Skeletal muscle tissue (tissue), 3 donors: ENCODE measurements at regions not wholly inside any gene's neighbourhood (a gene's known extent, or its start where the extent isn't known, plus 50 kb on each side); places are given as distances from the start of the nearest gene placed in this dataset.

Experiments
- H3K27ac ChIP-seq: one replicate; pipeline ENCODE4 v1.7.0; 2013; ENCODE audit warnings: mild to moderate bottlenecking, low read depth, low read length, inconsistent platforms
- H3K27me3 ChIP-seq, 3 donors: one replicate each; pipeline ENCODE4 v1.7.0; 2013; ENCODE audit warnings: low read length in 3 of 3; ENCODE audit not compliant: control insufficient read depth in 3 of 3, insufficient read depth in 3 of 3
- H3K36me3 ChIP-seq, 3 donors: one replicate each; pipeline ENCODE4 v1.7.0; 2013; ENCODE audit warnings: low read length in 3 of 3; ENCODE audit not compliant: control insufficient read depth in 3 of 3, insufficient read depth in 3 of 3
- H3K4me1 ChIP-seq, 3 donors: one replicate each; pipeline ENCODE4 v1.7.0; 2013; ENCODE audit warnings: low read length in 3 of 3, mild to moderate bottlenecking in 3 of 3; ENCODE audit not compliant: control insufficient read depth in 3 of 3, insufficient read depth in 3 of 3
- H3K4me3 ChIP-seq, 3 donors: one replicate each; pipeline ENCODE4 v1.7.0; 2013; ENCODE audit warnings: low read length in 3 of 3
- H3K9ac ChIP-seq, 3 donors: one replicate each; pipeline ENCODE4 v1.7.0; 2013; ENCODE audit warnings: low read length in 3 of 3, mild to moderate bottlenecking in 3 of 3, moderate library complexity in 2 of 3, low read depth in 1 of 3
- H3K9me3 ChIP-seq, 3 donors: one replicate each; pipeline ENCODE4 v1.7.0; 2013; ENCODE audit warnings: low read length in 3 of 3; ENCODE audit not compliant: control insufficient read depth in 3 of 3
- donor health status: Osteomylitis.

DNA sequence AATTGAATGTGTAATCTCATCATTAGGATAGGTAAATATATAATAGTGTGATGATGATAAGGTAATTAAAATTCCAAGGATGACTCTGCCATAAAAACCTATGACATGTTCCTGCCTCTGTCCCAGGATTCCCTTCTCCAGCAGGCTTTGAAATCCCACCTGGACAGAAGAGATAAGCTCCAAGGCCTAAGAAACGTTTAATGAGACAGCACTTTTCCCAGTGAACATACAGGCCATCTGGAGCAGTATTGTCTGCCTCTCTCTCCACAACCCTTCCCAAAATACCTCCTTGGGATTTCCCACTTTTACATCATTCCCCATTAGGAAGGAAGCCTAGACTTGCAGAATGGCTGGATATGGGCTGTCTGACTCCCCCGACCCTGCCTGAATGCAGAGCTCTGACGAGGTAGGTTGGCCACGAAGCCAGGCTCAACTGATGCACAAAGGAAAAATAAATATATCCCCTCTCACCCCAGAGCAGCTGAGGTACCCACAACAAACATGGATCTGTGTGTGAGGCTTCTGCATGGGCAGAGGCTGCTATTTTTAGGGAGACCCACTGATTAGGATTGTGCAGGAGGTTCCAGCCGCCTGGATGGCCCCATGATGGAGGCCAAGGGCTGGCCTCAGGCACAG, 71.0 kb downstream of the TMPRSS5 start:
- peaks cover 0 to under 1% (median 0%) of the 10 kb centered on the region in 3 donors for H3K27me3 ChIP-seq
- H3K9ac ChIP-seq: no peak overlapping the region
- no peaks in the 10 kb centered on the region for H3K9me3 ChIP-seq
- H3K4me3 ChIP-seq: no peak overlapping the region
- H3K4me1 ChIP-seq: peaks cover 0 to 7% (median 0%) of the 10 kb centered on the region in 3 donors
- no peaks in the 10 kb centered on the region for H3K36me3 ChIP-seq
- no peak overlapping the region for H3K27ac ChIP-seq

- Histone ChIP-seq H3K9me3 (no peaks in the 10 kb centered on the region), H3K4me3 (no peak overlapping the region), H3K36me3 (no peaks in the 10 kb centered on the region), H3K27me3 (peaks cover 0 to 2% (median 0%) of the 10 kb centered on the region in 3 donors), H3K4me1 (peaks cover 0 to 7% (median 0%) of the 10 kb centered on the region in 3 donors), H3K9ac (no peak overlapping the region), H3K27ac (no peak overlapping the region)
Observed at GRCh38 chr11:113632981-113633380, 73.1 kb downstream of the TMPRSS5 start.

GRCh38 chr11:113629562-113629961, 76.5 kb downstream of the TMPRSS5 start:
- Histone ChIP-seq H3K27ac (no peak overlapping the region), H3K4me3 (no peak overlapping the region), H3K9ac (no peak overlapping the region), H3K4me1 (peaks cover 0 to 7% (median 0%) of the 10 kb centered on the region in 3 donors), H3K27me3 (peaks cover 0 to 2% (median 0%) of the 10 kb centered on the region in 3 donors), H3K36me3 (no peaks in the 10 kb centered on the region), H3K9me3 (no peaks in the 10 kb centered on the region)

- H3K27me3 ChIP-seq: peaks cover 0 to 2% (median 0%) of the 10 kb centered on the region in 3 donors
- H3K4me1 ChIP-seq: peaks cover 0 to 7% (median 0%) of the 10 kb centered on the region in 3 donors
- H3K4me3 ChIP-seq: no peak overlapping the region
- no peaks in the 10 kb centered on the region for H3K9me3 ChIP-seq
- no peak overlapping the region for H3K9ac ChIP-seq
- H3K36me3 ChIP-seq: no peaks in the 10 kb centered on the region
- no peak overlapping the region for H3K27ac ChIP-seq
Observed at GRCh38 chr11:113628912-113629311, 77.2 kb downstream of the TMPRSS5 start.

DNA sequence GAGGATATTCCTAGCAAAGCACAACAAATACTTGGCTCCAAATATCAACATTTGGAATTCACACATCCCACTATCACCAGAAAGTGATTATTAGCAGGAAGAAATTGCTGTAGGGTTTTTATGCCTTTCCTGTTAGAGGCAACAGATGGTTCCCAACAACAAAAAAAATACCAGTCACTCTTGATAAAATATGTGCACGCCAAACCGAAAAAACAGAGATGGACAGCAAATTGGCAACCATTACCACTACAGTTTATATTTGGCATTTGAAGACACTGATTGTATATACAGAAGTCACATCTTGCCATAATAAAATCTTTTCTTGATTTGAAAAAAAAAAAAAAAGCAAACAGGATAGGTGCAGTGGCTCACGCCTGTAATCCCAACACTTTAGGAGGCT, 78.2 kb downstream of the TMPRSS5 start:
- Histone ChIP-seq H3K4me3 (no peak overlapping the region), H3K27ac (no peak overlapping the region), H3K4me1 (peaks cover 0 to 4% (median 0%) of the 10 kb centered on the region in 3 donors), H3K27me3 (peaks cover 0 to 2% (median 0%) of the 10 kb centered on the region in 3 donors), H3K9me3 (no peaks in the 10 kb centered on the region), H3K36me3 (no peaks in the 10 kb centered on the region), H3K9ac (no peak overlapping the region)

GRCh38 chr11:113627297-113627696, 78.8 kb downstream of the TMPRSS5 start:
- Histone ChIP-seq H3K36me3 (no peaks in the 10 kb centered on the region), H3K27ac (no peak overlapping the region), H3K27me3 (peaks cover 0 to 2% (median 0%) of the 10 kb centered on the region in 3 donors), H3K9me3 (no peaks in the 10 kb centered on the region), H3K4me1 (no peaks in the 10 kb centered on the region), H3K9ac (no peak overlapping the region), H3K4me3 (no peak overlapping the region)

DNA sequence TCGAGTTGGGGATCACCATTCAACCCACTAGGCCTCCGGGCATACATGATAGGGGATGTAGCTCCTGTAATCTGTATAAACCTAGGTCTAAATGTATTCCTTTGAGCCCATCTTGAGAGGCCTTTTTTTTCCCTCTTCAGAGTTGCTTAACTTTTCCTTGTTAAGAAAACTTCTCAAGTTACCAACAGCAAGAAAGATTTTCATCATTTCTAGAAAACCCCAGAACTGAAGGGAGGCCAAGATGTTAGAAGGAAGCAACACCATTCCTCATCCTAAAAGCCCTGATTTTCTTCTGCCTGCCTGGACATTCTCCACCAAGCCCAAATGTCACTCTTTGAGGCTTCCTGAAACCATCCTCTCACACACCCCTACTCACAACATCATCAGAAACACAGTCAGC, 79.4 kb downstream of the TMPRSS5 start:
- no peaks in the 10 kb centered on the region for H3K9me3 ChIP-seq
- H3K4me1 ChIP-seq: no peaks in the 10 kb centered on the region
- no peak overlapping the region for H3K9ac ChIP-seq
- peaks cover 0 to 2% (median 0%) of the 10 kb centered on the region in 3 donors for H3K27me3 ChIP-seq
- H3K27ac ChIP-seq: no peak overlapping the region
- H3K36me3 ChIP-seq: no peaks in the 10 kb centered on the region
- H3K4me3 ChIP-seq: no peak overlapping the region

DNA sequence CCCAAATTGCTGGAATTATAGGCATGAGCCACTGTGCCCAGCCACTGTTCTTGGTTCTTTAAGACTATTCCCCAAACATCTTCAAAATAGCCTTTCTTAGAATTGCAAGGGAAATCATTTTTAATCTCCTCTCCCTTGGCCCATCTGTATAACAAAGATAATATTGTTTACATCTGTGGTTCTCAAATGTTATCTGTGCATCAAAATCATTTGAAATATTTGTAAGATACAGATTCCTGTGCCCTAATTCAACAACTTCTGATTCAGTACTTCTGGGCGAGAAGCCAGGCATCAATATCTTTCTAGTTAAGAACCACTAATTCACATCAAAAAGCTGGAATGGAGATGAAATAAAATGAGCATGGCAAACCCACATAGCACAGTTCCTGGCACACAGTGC, 83.0 kb downstream of the TMPRSS5 start:
- H3K36me3 ChIP-seq: no peaks in the 10 kb centered on the region
- H3K9ac ChIP-seq: no peak overlapping the region
- no peaks in the 10 kb centered on the region for H3K27me3 ChIP-seq
- H3K9me3 ChIP-seq: no peaks in the 10 kb centered on the region
- peaks cover 0 to 3% (median 0%) of the 10 kb centered on the region in 3 donors for H3K4me1 ChIP-seq
- H3K27ac ChIP-seq: no peak overlapping the region
- no peak overlapping the region for H3K4me3 ChIP-seq

GRCh38 chr11:113618360-113618759, 87.7 kb downstream of the TMPRSS5 start:
- Histone ChIP-seq H3K36me3 (no peaks in the 10 kb centered on the region), H3K27ac (no peak overlapping the region), H3K9ac (no peak overlapping the region), H3K4me1 (peaks cover 0 to 8% (median 3%) of the 10 kb centered on the region in 3 donors), H3K9me3 (no peaks in the 10 kb centered on the region), H3K4me3 (no peak overlapping the region), H3K27me3 (no peaks in the 10 kb centered on the region)

GRCh38 chr11:113615773-113616172, 90.3 kb downstream of the TMPRSS5 start:
- no peak overlapping the region for H3K27ac ChIP-seq
- H3K36me3 ChIP-seq: no peaks in the 10 kb centered on the region
- H3K27me3 ChIP-seq: no peaks in the 10 kb centered on the region
- H3K9ac ChIP-seq: no peak overlapping the region
- H3K4me1 ChIP-seq: peaks cover 0 to 8% (median 3%) of the 10 kb centered on the region in 3 donors
- H3K9me3 ChIP-seq: no peaks in the 10 kb centered on the region
- no peak overlapping the region for H3K4me3 ChIP-seq
